ENCODE measurements at regions not wholly inside any gene's neighbourhood (a gene's known extent, or its start where the extent isn't known, plus 50 kb on each side); places are given as distances from the start of the nearest gene placed in this dataset.

DNA sequence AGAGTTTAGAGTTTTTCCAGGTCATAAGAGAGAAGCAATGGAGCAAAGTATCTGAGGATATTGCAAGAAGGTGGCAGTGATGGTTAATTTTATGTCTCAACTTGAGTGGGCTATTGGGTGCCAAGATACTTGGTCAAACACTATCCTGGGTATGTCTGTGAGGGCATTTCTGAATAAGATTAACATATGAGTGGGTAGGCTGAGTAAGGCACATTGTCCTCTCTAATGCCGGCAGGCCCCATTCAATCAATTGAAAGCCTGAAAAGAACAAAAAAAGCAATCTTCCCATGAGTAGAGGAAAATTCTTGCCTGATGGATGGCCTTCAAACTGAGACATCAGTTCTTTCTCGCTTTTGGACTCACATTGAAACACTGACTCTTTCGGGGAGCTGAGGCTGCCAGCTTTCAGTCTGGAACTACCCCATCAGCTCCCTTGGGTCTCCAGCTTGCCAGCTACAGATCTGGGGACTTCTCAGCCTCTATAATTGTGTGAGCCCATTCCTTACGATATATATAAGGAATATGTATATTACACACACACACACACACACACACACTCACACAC is 228.8 kb downstream of the BUD13 start:
- TF ChIP-seq, protein P1, sequence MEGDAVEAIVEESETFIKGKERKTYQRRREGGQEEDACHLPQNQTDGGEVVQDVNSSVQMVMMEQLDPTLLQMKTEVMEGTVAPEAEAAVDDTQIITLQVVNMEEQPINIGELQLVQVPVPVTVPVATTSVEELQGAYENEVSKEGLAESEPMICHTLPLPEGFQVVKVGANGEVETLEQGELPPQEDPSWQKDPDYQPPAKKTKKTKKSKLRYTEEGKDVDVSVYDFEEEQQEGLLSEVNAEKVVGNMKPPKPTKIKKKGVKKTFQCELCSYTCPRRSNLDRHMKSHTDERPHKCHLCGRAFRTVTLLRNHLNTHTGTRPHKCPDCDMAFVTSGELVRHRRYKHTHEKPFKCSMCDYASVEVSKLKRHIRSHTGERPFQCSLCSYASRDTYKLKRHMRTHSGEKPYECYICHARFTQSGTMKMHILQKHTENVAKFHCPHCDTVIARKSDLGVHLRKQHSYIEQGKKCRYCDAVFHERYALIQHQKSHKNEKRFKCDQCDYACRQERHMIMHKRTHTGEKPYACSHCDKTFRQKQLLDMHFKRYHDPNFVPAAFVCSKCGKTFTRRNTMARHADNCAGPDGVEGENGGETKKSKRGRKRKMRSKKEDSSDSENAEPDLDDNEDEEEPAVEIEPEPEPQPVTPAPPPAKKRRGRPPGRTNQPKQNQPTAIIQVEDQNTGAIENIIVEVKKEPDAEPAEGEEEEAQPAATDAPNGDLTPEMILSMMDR (IDR thresholded peaks at IDR 0.05): no peak
- TF ChIP-seq POLR2AphosphoS5 (IDR thresholded peaks at IDR 0.05) (no peak), POLR2A (IDR thresholded peaks at IDR 0.05) (no peak)
